Endothelial cell of umbilical vein (primary cell): ENCODE measurements at regions not wholly inside any gene's neighbourhood (a gene's known extent, or its start where the extent isn't known, plus 50 kb on each side); places are given as distances from the start of the nearest gene placed in this dataset.
"Not testable (repeated sequence)": the region's sequence is repeated elsewhere in the genome, so short reads cannot be mapped to it uniquely, and the experiment has no call there.

Source experiments
- CTCF ChIP-seq, 2 donors: IDR thresholded peaks; 1 replicate in 1 of 2; 2 replicates in 1 of 2; pipeline ENCODE4 v1.5.1; 2011; ENCODE audit warnings: low read length in 2 of 2, mild to moderate bottlenecking in 2 of 2, moderate library complexity in 2 of 2, control low read depth in 1 of 2, inconsistent platforms in 1 of 2, low read depth in 1 of 2; ENCODE audit not compliant: insufficient read depth in 1 of 2; ENCODE audit errors: extremely low read depth in 1 of 2
- POLR2A ChIP-seq: IDR thresholded peaks from 2 replicates; pipeline ENCODE4 v1.6.1; 2012; ENCODE audit warnings: low read depth, mild to moderate bottlenecking, control low read depth, low read length
- POLR2AphosphoS5 ChIP-seq: IDR thresholded peaks from 2 replicates; pipeline ENCODE4 v1.6.1; 2012; ENCODE audit warnings: low read depth, mild to moderate bottlenecking, control low read depth, low read length, moderate library complexity; ENCODE audit not compliant: insufficient read depth

GRCh38 chr16:14383844-14384243 is 246.2 kb downstream of the PARN start:
- TF ChIP-seq POLR2A; CTCF (IDR thresholded peaks at IDR 0.05; ENCODE audit: extremely low read depth in 1 of 2, insufficient read depth in 1 of 2, low read depth in 1 of 2, low read length in 2 of 2); POLR2AphosphoS5: not testable (repeated sequence)
